HFF-Myc (cell line): ENCODE measurements at regions not wholly inside any gene's neighbourhood (a gene's known extent, or its start where the extent isn't known, plus 50 kb on each side); places are given as distances from the start of the nearest gene placed in this dataset.

Experiments
- DNase-seq: peaks from one replicate; pipeline ENCODE4 v3.0.0-alpha.2; 2011; ENCODE audit warnings: low read depth; ENCODE audit errors: extremely low read depth
- H3K4me3 ChIP-seq: replicated peaks from 2 replicates; pipeline ENCODE4 v1.5.1; 2011; ENCODE audit warnings: low read depth, mild to moderate bottlenecking, control low read depth, low read length
- CTCF ChIP-seq: IDR thresholded peaks from 2 replicates; pipeline ENCODE4 v1.5.1; 2012; ENCODE audit warnings: mild to moderate bottlenecking, low read depth, low read length, control low read depth; ENCODE audit errors: missing control alignments

GRCh38 chr10:120251821-120252442, 205.1 kb upstream of the PLPP4 start:
- H3K4me3 ChIP-seq: no peak overlapping the region
- no peak for DNase-seq
- TF ChIP-seq CTCF: no peak

GRCh38 chr10:120253131-120253530, 203.9 kb upstream of the PLPP4 start:
- no peak for TF ChIP-seq CTCF
- no peak for DNase-seq
- H3K4me3 ChIP-seq: no peak overlapping the region

GRCh38 chr10:120260456-120260855, 196.6 kb upstream of the PLPP4 start:
- DNase-seq: no peak

GRCh38 chr10:120262857-120263547, 194.0 kb upstream of the PLPP4 start:
- H3K4me3 ChIP-seq: no peak overlapping the region
- TF ChIP-seq CTCF: no peak
- no peak for DNase-seq

More at GRCh38 chr10:120260456-120260855, 196.6 kb upstream of the PLPP4 start:
- no peak for TF ChIP-seq CTCF
- no peak overlapping the region for H3K4me3 ChIP-seq

- TF ChIP-seq CTCF: no peak
- DNase-seq: no peak
- H3K4me3 ChIP-seq: no peak overlapping the region
Measured at GRCh38 chr10:120266022-120266421, 191.0 kb upstream of the PLPP4 start.

- no peak for TF ChIP-seq CTCF
Measured at GRCh38 chr10:120270906-120271305, 186.1 kb upstream of the PLPP4 start.

GRCh38 chr10:120271696-120272095, 185.3 kb upstream of the PLPP4 start:
- DNase-seq: no peak
- no peak for TF ChIP-seq CTCF
- no peak overlapping the region for H3K4me3 ChIP-seq

More at GRCh38 chr10:120270906-120271305, 186.1 kb upstream of the PLPP4 start:
- DNase-seq: no peak
- H3K4me3 ChIP-seq: no peak overlapping the region
